NB4 (cell line): ENCODE measurements at regions not wholly inside any gene's neighbourhood (a gene's known extent, or its start where the extent isn't known, plus 50 kb on each side); places are given as distances from the start of the nearest gene placed in this dataset.

Source experiments
- CTCF ChIP-seq: IDR thresholded peaks from one replicate; pipeline ENCODE4 v1.5.1; 2012; ENCODE audit warnings: low read depth, low read length
- POLR2A ChIP-seq: IDR thresholded peaks from 2 replicates; pipeline ENCODE4 v1.6.1; 2011; ENCODE audit warnings: mild to moderate bottlenecking; ENCODE audit not compliant: insufficient read length; ENCODE audit errors: extremely low read depth

- TF ChIP-seq CTCF (no peak), POLR2A (no peak)
These were observed 136.5 kb downstream of the TRIM29 start for GRCh38 chr11:120001178-120002090.
